SK-N-SH treated with all-trans-retinoic acid at 6 μM for 48 hours (cell line): ENCODE measurements at regions not wholly inside any gene's neighbourhood (a gene's known extent, or its start where the extent isn't known, plus 50 kb on each side); places are given as distances from the start of the nearest gene placed in this dataset.

ENCODE experiments used
- ARNTL ChIP-seq: fragments of 450-650 bp; formaldehyde crosslinking; IDR thresholded peaks from 2 replicates; pipeline ENCODE4 v1.5.0; 2020; ENCODE audit warnings: low read depth, mild to moderate bottlenecking, moderate library complexity, borderline replicate concordance
- RARB ChIP-seq: fragments of 250-450 bp; sonication (Bioruptor Pico); IDR thresholded peaks from 2 replicates; pipeline ENCODE4 v1.8.0; 2021; ENCODE audit warnings: mild to moderate bottlenecking, moderate library complexity
- TCF4 ChIP-seq: fragments of 250-450 bp; sonication (Bioruptor Pico); IDR thresholded peaks from 2 replicates; pipeline ENCODE4 v1.8.0; 2021; ENCODE audit warnings: mild to moderate bottlenecking, moderate library complexity, borderline replicate concordance
- TOX ChIP-seq: fragments of 250-450 bp; sonication (Bioruptor Pico); IDR thresholded peaks from 2 replicates; pipeline ENCODE4 v1.8.0; 2021; ENCODE audit warnings: mild to moderate bottlenecking, moderate library complexity, borderline replicate concordance
- ZNF565 ChIP-seq: fragments of 450-650 bp; formaldehyde crosslinking; conservative IDR thresholded peaks from 2 replicates; pipeline ENCODE4 v1.5.0; 2020; ENCODE audit warnings: low read depth, mild to moderate bottlenecking, moderate library complexity
- TF ChIP-seq, protein P1 (sequence below): fragments of 250-450 bp; sonication (Bioruptor Pico); IDR thresholded peaks from 2 replicates; pipeline ENCODE4 v1.8.0; 2020; ENCODE audit warnings: mild to moderate bottlenecking, moderate library complexity, borderline replicate concordance

DNA sequence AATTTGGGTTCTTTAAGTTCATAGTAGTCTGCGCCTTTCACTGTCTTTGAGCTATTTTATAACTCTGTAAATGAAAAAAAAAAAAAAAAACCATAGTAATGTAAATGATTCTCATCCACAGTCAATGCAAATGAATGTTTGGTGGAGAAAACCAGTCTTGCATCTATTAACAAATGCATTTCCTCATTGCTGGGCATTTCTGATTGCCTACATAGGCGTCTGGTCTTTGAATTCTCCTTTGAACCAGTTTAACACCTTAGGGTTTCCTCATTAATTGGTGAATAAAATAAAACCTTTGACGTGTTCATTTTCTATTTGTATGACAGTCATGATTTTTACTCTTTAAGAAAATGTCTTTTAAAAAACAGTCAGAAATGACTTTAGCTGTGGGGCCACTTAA lies 114.8 kb downstream of the C12orf75 start:
- TF ChIP-seq ZNF565 (CRISPR knock-in tag) (no peak), TCF4 (no peak), RARB (CRISPR knock-in tag) (no peak), ARNTL (no peak), TOX (CRISPR knock-in tag) (no peak)
- TF ChIP-seq, protein P1, sequence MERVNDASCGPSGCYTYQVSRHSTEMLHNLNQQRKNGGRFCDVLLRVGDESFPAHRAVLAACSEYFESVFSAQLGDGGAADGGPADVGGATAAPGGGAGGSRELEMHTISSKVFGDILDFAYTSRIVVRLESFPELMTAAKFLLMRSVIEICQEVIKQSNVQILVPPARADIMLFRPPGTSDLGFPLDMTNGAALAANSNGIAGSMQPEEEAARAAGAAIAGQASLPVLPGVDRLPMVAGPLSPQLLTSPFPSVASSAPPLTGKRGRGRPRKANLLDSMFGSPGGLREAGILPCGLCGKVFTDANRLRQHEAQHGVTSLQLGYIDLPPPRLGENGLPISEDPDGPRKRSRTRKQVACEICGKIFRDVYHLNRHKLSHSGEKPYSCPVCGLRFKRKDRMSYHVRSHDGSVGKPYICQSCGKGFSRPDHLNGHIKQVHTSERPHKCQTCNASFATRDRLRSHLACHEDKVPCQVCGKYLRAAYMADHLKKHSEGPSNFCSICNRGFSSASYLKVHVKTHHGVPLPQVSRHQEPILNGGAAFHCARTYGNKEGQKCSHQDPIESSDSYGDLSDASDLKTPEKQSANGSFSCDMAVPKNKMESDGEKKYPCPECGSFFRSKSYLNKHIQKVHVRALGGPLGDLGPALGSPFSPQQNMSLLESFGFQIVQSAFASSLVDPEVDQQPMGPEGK (CRISPR knock-in tag): no peak
